HEK293T (cell line): ENCODE measurements at regions not wholly inside any gene's neighbourhood (a gene's known extent, or its start where the extent isn't known, plus 50 kb on each side); places are given as distances from the start of the nearest gene placed in this dataset.

Experiments used
- CTCF ChIA-PET: fragments of 350-600 bp; formaldehyde crosslinking; extraction: SDS; loops from one replicate; lab custom pipeline; 2021; ENCODE audit warnings: antibody characterized with exemption, inconsistent platforms; lab: Yijun Ruan, JAX
- POLR2A ChIA-PET: fragments of 350-600 bp; formaldehyde crosslinking; extraction: SDS; loops from one replicate; lab custom pipeline; 2020; ENCODE audit warnings: antibody characterized with exemption, inconsistent platforms; lab: Yijun Ruan, JAX
- DNase-seq: peaks from one replicate; pipeline ENCODE4 v3.0.0; 2012; ENCODE audit warnings: mixed read lengths; ENCODE audit errors: extremely low spot score
- ARNT ChIP-seq: fragments of 450-650 bp; IDR thresholded peaks from 2 replicates; pipeline ENCODE4 v1.6.1; 2017; ENCODE audit warnings: mild to moderate bottlenecking
- BHLHE40 ChIP-seq: fragments of 450-650 bp; IDR thresholded peaks from 2 replicates; pipeline ENCODE4 v1.6.1; 2016; ENCODE audit warnings: mild to moderate bottlenecking, moderate library complexity, borderline replicate concordance
- CTBP1 ChIP-seq: fragments of 450-650 bp; IDR thresholded peaks from 2 replicates; pipeline ENCODE4 v1.6.1; 2016; ENCODE audit warnings: borderline replicate concordance
- ELF4 ChIP-seq: fragments of 450-650 bp; IDR thresholded peaks from 2 replicates; pipeline ENCODE4 v1.6.1; 2017; ENCODE audit warnings: antibody characterized with exemption
- FOXA1 ChIP-seq: fragments of 450-650 bp; IDR thresholded peaks from 2 replicates; pipeline ENCODE4 v1.6.1; 2016; ENCODE audit warnings: mild to moderate bottlenecking
- FOXK2 ChIP-seq: fragments of 450-650 bp; IDR thresholded peaks from 2 replicates; pipeline ENCODE4 v1.6.1; 2016; ENCODE audit warnings: mild to moderate bottlenecking
- FOXM1 ChIP-seq: fragments of 450-650 bp; IDR thresholded peaks from 2 replicates; pipeline ENCODE4 v1.6.1; 2017; ENCODE audit warnings: mild to moderate bottlenecking, borderline replicate concordance
- HDGF ChIP-seq: fragments of 450-650 bp; IDR thresholded peaks from 2 replicates; pipeline ENCODE4 v1.6.1; 2017; ENCODE audit warnings: antibody characterized with exemption, borderline replicate concordance
- L3MBTL2 ChIP-seq: fragments of 450-650 bp; conservative IDR thresholded peaks from 2 replicates; pipeline ENCODE4 v1.6.1; 2016; ENCODE audit warnings: mild to moderate bottlenecking
- LEF1 ChIP-seq: fragments of 450-650 bp; IDR thresholded peaks from 2 replicates; pipeline ENCODE4 v1.6.1; 2017; ENCODE audit warnings: mild to moderate bottlenecking, borderline replicate concordance
- NFRKB ChIP-seq: fragments of 450-650 bp; IDR thresholded peaks from 2 replicates; pipeline ENCODE4 v1.6.1; 2016; ENCODE audit warnings: mild to moderate bottlenecking, moderate library complexity
- SP1 ChIP-seq: fragments of 450-650 bp; IDR thresholded peaks from 2 replicates; pipeline ENCODE4 v1.6.1; 2017
- SUZ12 ChIP-seq: fragments of 450-650 bp; IDR thresholded peaks from 2 replicates; pipeline ENCODE4 v1.6.1; 2016; ENCODE audit warnings: mild to moderate bottlenecking
- TARDBP ChIP-seq: fragments of 450-650 bp; IDR thresholded peaks from 2 replicates; pipeline ENCODE4 v1.6.1; 2016
- ZNF384 ChIP-seq: fragments of 450-650 bp; IDR thresholded peaks from 2 replicates; pipeline ENCODE4 v1.6.1; 2016
- TF ChIP-seq, protein P1 (sequence below): fragments of 450-650 bp; IDR thresholded peaks from 2 replicates; pipeline ENCODE4 v1.6.1; 2016

DNA sequence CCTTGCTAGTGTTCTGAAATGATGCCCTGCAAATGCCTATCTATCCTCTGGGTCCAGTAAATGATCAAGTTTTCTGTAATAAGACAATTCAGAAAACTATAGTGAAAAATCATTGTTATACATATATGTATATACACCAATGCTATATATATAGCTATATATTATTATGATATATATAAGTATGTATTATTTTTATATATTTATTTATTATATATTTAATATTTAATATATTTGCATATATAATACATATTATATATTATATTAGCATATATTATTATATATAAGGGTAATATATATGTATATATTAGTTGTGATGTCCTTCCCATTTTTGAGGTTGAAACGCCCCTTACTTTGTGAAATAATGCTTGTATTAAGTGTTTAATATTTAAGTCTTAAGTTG lies 181.4 kb upstream of the CACNA2D1 start:
- DNase-seq: no peak
- TF ChIP-seq LEF1 (no peak), BHLHE40 (no peak), TARDBP (no peak), L3MBTL2 (no peak), FOXM1 (no peak), FOXA1 (no peak), ELF4 (no peak), SUZ12 (no peak), ZNF384 (no peak), ARNT (no peak), SP1 (no peak)
- TF ChIP-seq, protein P1, sequence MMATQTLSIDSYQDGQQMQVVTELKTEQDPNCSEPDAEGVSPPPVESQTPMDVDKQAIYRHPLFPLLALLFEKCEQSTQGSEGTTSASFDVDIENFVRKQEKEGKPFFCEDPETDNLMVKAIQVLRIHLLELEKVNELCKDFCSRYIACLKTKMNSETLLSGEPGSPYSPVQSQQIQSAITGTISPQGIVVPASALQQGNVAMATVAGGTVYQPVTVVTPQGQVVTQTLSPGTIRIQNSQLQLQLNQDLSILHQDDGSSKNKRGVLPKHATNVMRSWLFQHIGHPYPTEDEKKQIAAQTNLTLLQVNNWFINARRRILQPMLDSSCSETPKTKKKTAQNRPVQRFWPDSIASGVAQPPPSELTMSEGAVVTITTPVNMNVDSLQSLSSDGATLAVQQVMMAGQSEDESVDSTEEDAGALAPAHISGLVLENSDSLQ: no peak
- CTCF ChIA-PET: no interaction called here
- POLR2A ChIA-PET: no interaction called here

DNA sequence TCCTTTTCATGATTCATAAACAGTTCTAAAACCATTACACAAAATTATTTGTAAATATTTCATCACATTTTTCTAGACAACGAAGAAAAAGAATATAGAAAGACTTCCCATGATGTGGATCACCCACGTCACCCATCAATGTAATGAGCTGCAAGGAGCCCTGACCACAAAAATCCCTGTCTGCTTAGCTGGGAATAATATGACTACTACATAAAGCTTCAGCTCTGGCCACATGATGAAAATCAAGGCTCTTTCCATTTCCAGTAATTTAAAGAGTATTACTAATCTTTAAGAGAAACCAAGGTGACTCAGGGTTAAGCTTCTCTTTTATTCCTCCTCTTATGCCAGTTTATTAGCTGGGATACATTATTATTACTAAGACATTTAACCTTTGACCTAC lies 180.8 kb upstream of the CACNA2D1 start:
- no peak for DNase-seq
- TF ChIP-seq TARDBP (no peak), FOXM1 (no peak), FOXK2 (no peak), CTBP1 (no peak), LEF1 (no peak), ZNF384 (no peak), ARNT (no peak), SUZ12 (no peak), HDGF (no peak), FOXA1 (no peak), SP1 (no peak), NFRKB (no peak), L3MBTL2 (no peak)
- TF ChIP-seq, protein P1: no peak
- CTCF ChIA-PET: no interaction called here
- POLR2A ChIA-PET: no interaction called here

DNA sequence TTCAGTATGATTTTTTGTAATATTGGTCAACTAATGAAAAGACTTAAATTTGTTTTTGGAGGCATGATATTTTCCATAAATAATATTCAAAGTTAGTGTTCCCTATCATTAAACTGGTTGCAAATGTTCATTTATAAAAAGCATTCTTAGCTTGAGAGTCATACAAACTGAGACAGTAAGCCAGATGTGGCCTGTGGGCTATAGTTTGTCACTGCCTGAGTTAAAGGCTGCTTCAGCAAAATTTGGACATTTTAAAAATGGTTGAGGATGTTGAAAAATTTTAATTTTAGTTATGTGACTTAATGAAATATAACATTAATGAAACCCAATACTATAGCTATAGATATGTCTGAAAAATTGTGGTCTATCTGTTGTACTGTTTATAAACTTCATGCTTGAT lies 180.2 kb upstream of the CACNA2D1 start:
- TF ChIP-seq, protein P1: no peak
- TF ChIP-seq FOXM1: no peak
- TF ChIP-seq ZNF384: no peak
- no peak for TF ChIP-seq CTBP1
- no peak for TF ChIP-seq NFRKB
- TF ChIP-seq L3MBTL2: no peak
- no peak for TF ChIP-seq SP1
- TF ChIP-seq TARDBP: no peak
- TF ChIP-seq FOXK2: no peak
- TF ChIP-seq ARNT: no peak
- no peak for TF ChIP-seq LEF1
- CTCF ChIA-PET: no interaction called here
- POLR2A ChIA-PET: no interaction called here
- no peak for DNase-seq

DNA sequence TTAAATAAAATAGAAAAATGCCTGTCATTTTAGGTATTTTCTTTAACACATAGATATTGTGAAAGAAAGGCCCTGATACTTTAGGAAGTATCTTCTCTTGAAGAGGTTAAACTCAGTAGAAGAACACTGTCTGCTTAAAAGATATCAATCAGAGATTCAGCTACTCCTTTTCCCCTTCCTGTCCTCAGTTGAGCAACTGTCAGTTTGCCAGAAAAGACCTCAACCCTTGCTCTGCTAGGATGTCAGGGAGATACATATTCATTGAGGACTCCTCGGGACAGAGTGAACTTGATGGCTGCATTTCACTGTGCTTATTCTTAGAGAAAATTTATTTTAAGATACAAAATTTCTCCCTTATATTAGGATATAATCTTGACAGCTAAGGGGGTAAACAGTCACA lies 173.6 kb upstream of the CACNA2D1 start:
- CTCF ChIA-PET: no interaction called here
- DNase-seq: no peak
- TF ChIP-seq CTBP1 (no peak), ARNT (no peak), LEF1 (no peak), FOXK2 (no peak), HDGF (no peak), SP1 (no peak), TARDBP (no peak), SUZ12 (no peak), ELF4 (no peak), FOXM1 (no peak), ZNF384 (no peak), FOXA1 (no peak), L3MBTL2 (no peak), NFRKB (no peak), BHLHE40 (no peak)
- TF ChIP-seq, protein P1: no peak
- POLR2A ChIA-PET: no interaction called here

DNA sequence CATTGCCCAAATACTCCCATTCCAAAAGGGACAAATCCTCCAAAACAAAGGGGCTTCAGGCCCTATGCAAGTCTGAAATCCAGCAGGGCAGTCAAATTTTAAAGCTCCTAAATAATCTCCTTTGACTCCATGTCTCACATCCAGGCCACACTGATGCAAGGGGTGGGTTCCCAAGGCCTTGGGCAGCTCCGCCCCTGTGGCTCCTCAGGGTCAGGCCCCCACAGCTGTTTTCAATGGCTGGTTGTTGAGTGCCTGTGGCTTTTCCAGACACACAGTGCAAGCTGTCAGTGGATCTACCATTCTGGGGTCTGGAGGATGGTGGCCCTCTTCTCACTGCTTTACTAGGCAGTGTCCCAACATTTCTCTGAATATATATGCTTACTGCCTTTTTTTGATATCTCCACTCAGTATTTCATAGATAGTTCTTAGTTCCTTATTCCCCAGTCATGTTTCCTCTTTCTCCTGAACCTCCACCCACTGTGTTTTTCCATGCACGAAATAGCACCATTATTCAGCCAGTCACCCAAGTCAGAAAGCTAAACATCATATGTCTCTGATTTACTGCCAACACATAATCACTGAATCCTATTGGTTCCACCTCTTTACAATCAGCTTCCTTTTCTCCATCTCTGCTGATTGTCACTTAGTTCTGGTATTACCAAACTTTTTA lies 172.6 kb upstream of the CACNA2D1 start:
- DNase-seq: no peak
- no peak for TF ChIP-seq TARDBP
- no peak for TF ChIP-seq LEF1
- no peak for TF ChIP-seq CTBP1
- TF ChIP-seq FOXM1: no peak
- TF ChIP-seq, protein P1: no peak
- no peak for TF ChIP-seq ZNF384
- TF ChIP-seq HDGF: no peak
- ChIA-PET POLR2A (no interaction called here), CTCF (no interaction called here)
